Tibial nerve (tissue), 4 donors: ENCODE measurements at regions not wholly inside any gene's neighbourhood (a gene's known extent, or its start where the extent isn't known, plus 50 kb on each side); places are given as distances from the start of the nearest gene placed in this dataset.

Source experiments
- EP300 ChIP-seq, 2 donors: sonication (generic); formaldehyde crosslinking; IDR thresholded peaks; one replicate each; pipeline ENCODE4 v1.6.1; 2017; ENCODE audit warnings: antibody characterized with exemption in 2 of 2, mild to moderate bottlenecking in 1 of 2
- TF ChIP-seq, protein P1 (sequence below), 5 experiments: fragments of 200-600 bp in 3 of 5; fragments of 450-650 bp in 2 of 5; sonication (generic) in 3 of 5; IDR thresholded peaks; one replicate each; pipeline ENCODE4 v1.5.1; 2016 to 2019; ENCODE audit warnings: antibody characterized with exemption in 5 of 5, mild to moderate bottlenecking in 3 of 5, moderate library complexity in 2 of 5

DNA sequence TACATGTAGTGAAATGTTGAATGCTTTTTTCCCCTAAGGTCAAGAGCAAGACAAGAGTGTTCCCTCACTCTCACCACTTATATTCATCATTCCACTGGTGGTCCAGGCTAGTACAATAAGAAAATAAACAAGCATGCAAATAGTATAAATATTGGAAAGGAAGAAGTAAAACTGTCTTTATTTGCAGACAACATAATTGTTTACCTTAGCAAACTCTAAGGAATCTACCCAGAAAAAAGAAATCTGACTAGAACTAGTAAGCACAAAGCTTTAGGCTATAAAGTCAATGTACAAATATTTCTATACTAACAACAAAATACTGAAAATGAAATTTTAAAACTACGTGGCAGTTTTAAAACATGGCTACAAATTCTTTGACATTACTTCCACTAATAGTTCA is 101.7 kb downstream of the CYB561 start:
- TF ChIP-seq EP300 (IDR thresholded peaks at IDR 0.05) = no peak
- TF ChIP-seq, protein P1, sequence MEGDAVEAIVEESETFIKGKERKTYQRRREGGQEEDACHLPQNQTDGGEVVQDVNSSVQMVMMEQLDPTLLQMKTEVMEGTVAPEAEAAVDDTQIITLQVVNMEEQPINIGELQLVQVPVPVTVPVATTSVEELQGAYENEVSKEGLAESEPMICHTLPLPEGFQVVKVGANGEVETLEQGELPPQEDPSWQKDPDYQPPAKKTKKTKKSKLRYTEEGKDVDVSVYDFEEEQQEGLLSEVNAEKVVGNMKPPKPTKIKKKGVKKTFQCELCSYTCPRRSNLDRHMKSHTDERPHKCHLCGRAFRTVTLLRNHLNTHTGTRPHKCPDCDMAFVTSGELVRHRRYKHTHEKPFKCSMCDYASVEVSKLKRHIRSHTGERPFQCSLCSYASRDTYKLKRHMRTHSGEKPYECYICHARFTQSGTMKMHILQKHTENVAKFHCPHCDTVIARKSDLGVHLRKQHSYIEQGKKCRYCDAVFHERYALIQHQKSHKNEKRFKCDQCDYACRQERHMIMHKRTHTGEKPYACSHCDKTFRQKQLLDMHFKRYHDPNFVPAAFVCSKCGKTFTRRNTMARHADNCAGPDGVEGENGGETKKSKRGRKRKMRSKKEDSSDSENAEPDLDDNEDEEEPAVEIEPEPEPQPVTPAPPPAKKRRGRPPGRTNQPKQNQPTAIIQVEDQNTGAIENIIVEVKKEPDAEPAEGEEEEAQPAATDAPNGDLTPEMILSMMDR (IDR thresholded peaks at IDR 0.05) = no peak
